Activated effector memory CD4-positive, alpha-beta T cell treated with anti-CD3 and anti-CD28 coated beads, Interleukin-2, amount 50 U/mL, for 16 hours (primary cell): ENCODE measurements at regions not wholly inside any gene's neighbourhood (a gene's known extent, or its start where the extent isn't known, plus 50 kb on each side); places are given as distances from the start of the nearest gene placed in this dataset.

Experiments used
- DNase-seq: peaks from one replicate; pipeline ENCODE4 v3.0.0-alpha.2; 2020

GRCh38 chr4:4771160-4771559 lies 88.3 kb upstream of the MSX1 start:
- DNase-seq, result no peak

- DNase-seq, result no peak
These were observed 88.9 kb upstream of the MSX1 start for GRCh38 chr4:4770610-4771009.

- no peak for DNase-seq
These were observed 92.9 kb upstream of the MSX1 start for GRCh38 chr4:4766564-4766963.

GRCh38 chr4:4765811-4766210 lies 93.7 kb upstream of the MSX1 start:
- DNase-seq, result no peak

- DNase-seq, result no peak
These were observed 94.9 kb upstream of the MSX1 start for GRCh38 chr4:4764558-4764905.

GRCh38 chr4:4763822-4764557 lies 95.5 kb upstream of the MSX1 start:
- DNase-seq, result no peak

- peak; percentile 72 for DNase-seq
These were observed 96.3 kb upstream of the MSX1 start for GRCh38 chr4:4762909-4763821.

- no peak for DNase-seq
These were observed 97.2 kb upstream of the MSX1 start for GRCh38 chr4:4762300-4762699.

- no peak for DNase-seq
These were observed 98.1 kb upstream of the MSX1 start for GRCh38 chr4:4761128-4761982.

- DNase-seq, result no peak
These were observed 99.6 kb upstream of the MSX1 start for GRCh38 chr4:4759883-4760282.

- DNase-seq, result no peak
These were observed 100.2 kb upstream of the MSX1 start for GRCh38 chr4:4759232-4759631.

- peak; percentile 43 for DNase-seq
These were observed 100.8 kb upstream of the MSX1 start for GRCh38 chr4:4758681-4759080.

GRCh38 chr4:4755306-4755705 lies 104.2 kb upstream of the MSX1 start:
- no peak for DNase-seq

GRCh38 chr4:4754641-4755040 lies 104.8 kb upstream of the MSX1 start:
- DNase-seq, result no peak

- no peak for DNase-seq
These were observed 105.8 kb upstream of the MSX1 start for GRCh38 chr4:4753643-4754042.

GRCh38 chr4:4752576-4753401 lies 106.7 kb upstream of the MSX1 start:
- no peak for DNase-seq

- DNase-seq, result no peak
These were observed 107.4 kb upstream of the MSX1 start for GRCh38 chr4:4752025-4752424.

- no peak for DNase-seq
These were observed 109.3 kb upstream of the MSX1 start for GRCh38 chr4:4750187-4750586.

GRCh38 chr4:4749137-4749536 lies 110.3 kb upstream of the MSX1 start:
- no peak for DNase-seq

GRCh38 chr4:4746444-4746843 lies 113.0 kb upstream of the MSX1 start:
- no peak for DNase-seq

GRCh38 chr4:4740071-4740470 lies 119.4 kb upstream of the MSX1 start:
- no peak for DNase-seq

- no peak for DNase-seq
These were observed 123.6 kb upstream of the MSX1 start for GRCh38 chr4:4735870-4736269.
